Stomach (tissue), 8 donors: ENCODE measurements at regions not wholly inside any gene's neighbourhood (a gene's known extent, or its start where the extent isn't known, plus 50 kb on each side); places are given as distances from the start of the nearest gene placed in this dataset.

Experiments
- DNase-seq, 2 donors: peaks; one replicate each; pipeline versions ENCODE4 v3.0.0 to v3.0.0-alpha.2; 2013 to 2019
- H3K27ac ChIP-seq, 5 donors: fragments of 200-600 bp in 4 of 5; sonication (generic) in 4 of 5; one replicate each; pipeline ENCODE4 v1.5.1; 2013 to 2019; ENCODE audit warnings: mild to moderate bottlenecking in 1 of 5, moderate library complexity in 1 of 5
- H3K27me3 ChIP-seq, 3 donors: fragments of 200-600 bp; sonication (generic); one replicate each; pipeline ENCODE4 v1.5.1; 2017 to 2019; ENCODE audit warnings: mixed run types in 1 of 3
- H3K36me3 ChIP-seq, 4 donors: fragments of 200-600 bp; sonication (generic); 1 replicate in 3 of 4; 2 replicates in 1 of 4; pipeline ENCODE4 v1.5.1; 2016 to 2019
- H3K4me1 ChIP-seq, 4 donors: fragments of 200-600 bp; sonication (generic); one replicate each; pipeline ENCODE4 v1.5.1; 2016 to 2019
- H3K4me3 ChIP-seq, 4 donors: fragments of 200-600 bp; sonication (generic) in 3 of 4; one replicate each; pipeline ENCODE4 v1.5.1; 2016 to 2019; ENCODE audit warnings: mild to moderate bottlenecking in 1 of 4
- H3K9me3 ChIP-seq, 4 donors: fragments of 200-600 bp; sonication (generic); one replicate each; pipeline ENCODE4 v1.5.1; 2016 to 2019
- EP300 ChIP-seq: sonication (generic); formaldehyde crosslinking; IDR thresholded peaks from one replicate; pipeline ENCODE4 v1.6.1; 2017; ENCODE audit warnings: antibody characterized with exemption
- POLR2A ChIP-seq, 4 donors: fragments of 450-650 bp; IDR thresholded peaks; one replicate each; pipeline ENCODE4 v1.6.1; 2016; ENCODE audit warnings: antibody characterized with exemption in 4 of 4, control low read depth in 2 of 4, mild to moderate bottlenecking in 1 of 4, moderate library complexity in 1 of 4
- POLR2AphosphoS5 ChIP-seq, 3 donors: sonication (generic); formaldehyde crosslinking; IDR thresholded peaks; one replicate each; pipeline ENCODE4 v1.6.1; 2016; ENCODE audit warnings: antibody characterized with exemption in 3 of 3
- WGBS, 5 donors: extraction: QIAGEN DNeasy Blood & Tissue Kit in 3 of 5; methylation state at CpG; one replicate each; pipeline versions ENCODE4 v1.1.5 to v1.1.7; 2013 to 2018; 5-methylcytosine and 5-hydroxymethylcytosine counted together
- intact Hi-C: fragments of 100-400 bp; cut with DNase I; formaldehyde crosslinking; loops from one replicate; pipeline ENCODE4 v1.15.1; 2023; ENCODE audit warnings: low total_unique reads
- TF ChIP-seq, protein P1 (sequence below), 7 experiments: fragments of 450-650 bp in 4 of 7; fragments of 200-600 bp in 3 of 7; sonication (generic) in 3 of 7; IDR thresholded peaks; one replicate each; pipeline ENCODE4 v1.5.1; 2016 to 2019; ENCODE audit warnings: antibody characterized with exemption in 7 of 7, control low read depth in 2 of 7, mild to moderate bottlenecking in 1 of 7
- donor health status: healthy with polysubstance abuse.
- donor health status: Bipolar disorder and iron deficiency.
- donor health status: healthy.

DNA sequence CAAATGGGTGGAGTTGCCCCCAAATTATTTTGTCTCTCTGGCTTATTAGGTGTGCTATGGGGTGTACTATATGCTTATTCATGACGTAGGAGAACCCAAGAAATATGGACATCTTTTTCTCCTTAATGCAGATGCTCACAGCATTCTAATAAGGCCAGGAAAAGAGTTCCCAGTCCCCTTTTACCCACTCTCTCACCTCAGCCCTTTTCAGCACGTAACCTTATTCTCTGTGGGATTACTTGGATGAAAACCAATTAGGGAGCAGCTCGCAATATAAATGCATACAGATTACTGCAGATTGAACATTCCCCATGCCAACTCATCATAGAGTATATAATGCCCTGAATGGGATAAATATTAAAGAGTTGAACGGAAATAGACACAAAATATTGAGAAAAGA lies 891.2 kb upstream of the POU3F3 start:
- H3K27me3 ChIP-seq, result no peaks in the 10 kb centered on the region
- intact Hi-C loops, result no loop called here
- H3K4me1 ChIP-seq, result no peaks in the 10 kb centered on the region
- no peak for DNase-seq
- H3K27ac ChIP-seq, result no peak overlapping the region
- no peak for TF ChIP-seq POLR2A (IDR thresholded peaks at IDR 0.05)
- TF ChIP-seq, protein P1, sequence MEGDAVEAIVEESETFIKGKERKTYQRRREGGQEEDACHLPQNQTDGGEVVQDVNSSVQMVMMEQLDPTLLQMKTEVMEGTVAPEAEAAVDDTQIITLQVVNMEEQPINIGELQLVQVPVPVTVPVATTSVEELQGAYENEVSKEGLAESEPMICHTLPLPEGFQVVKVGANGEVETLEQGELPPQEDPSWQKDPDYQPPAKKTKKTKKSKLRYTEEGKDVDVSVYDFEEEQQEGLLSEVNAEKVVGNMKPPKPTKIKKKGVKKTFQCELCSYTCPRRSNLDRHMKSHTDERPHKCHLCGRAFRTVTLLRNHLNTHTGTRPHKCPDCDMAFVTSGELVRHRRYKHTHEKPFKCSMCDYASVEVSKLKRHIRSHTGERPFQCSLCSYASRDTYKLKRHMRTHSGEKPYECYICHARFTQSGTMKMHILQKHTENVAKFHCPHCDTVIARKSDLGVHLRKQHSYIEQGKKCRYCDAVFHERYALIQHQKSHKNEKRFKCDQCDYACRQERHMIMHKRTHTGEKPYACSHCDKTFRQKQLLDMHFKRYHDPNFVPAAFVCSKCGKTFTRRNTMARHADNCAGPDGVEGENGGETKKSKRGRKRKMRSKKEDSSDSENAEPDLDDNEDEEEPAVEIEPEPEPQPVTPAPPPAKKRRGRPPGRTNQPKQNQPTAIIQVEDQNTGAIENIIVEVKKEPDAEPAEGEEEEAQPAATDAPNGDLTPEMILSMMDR (IDR thresholded peaks at IDR 0.05), result no peak
- TF ChIP-seq POLR2AphosphoS5 (IDR thresholded peaks at IDR 0.05), result no peak
- TF ChIP-seq EP300, result no peak
- H3K4me3 ChIP-seq, result no peak overlapping the region
- H3K36me3 ChIP-seq, result no peaks in the 10 kb centered on the region
- H3K9me3 ChIP-seq, result no peaks in the 10 kb centered on the region
- 77 to 87% (median 82%) methylated on average over 4 of the region's 4 CpGs for WGBS, 5 donors

DNA sequence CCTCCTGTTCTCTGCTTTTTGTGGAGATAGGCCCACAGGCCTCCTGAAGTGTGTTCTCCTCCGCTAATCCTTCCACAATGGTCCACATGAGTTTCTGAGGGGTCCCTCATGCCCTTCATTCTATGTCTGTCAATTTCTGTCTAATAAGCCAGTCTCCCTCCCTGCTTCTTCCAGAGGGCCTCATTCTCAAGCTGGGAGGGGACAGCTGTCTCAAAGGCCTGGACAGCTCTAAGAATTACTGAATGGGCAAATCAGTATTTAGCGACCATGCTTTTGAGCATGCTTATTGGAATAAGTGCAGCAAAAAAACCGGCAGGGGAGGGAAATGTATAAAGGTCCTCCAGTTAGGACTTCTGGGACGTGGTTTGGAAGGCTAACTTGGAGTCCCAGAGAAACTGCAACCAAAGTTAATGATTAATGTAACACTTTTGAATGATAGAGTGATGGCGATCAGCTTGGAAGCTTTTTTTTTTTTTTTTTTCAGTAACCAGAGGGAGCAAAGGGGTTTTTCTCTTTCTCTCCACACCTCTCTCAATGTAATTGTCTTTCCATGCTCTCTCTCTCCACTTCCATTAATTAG lies 890.7 kb upstream of the POU3F3 start:
- no peak for DNase-seq
- TF ChIP-seq EP300 (no peak), POLR2A (IDR thresholded peaks at IDR 0.05) (no peak), POLR2AphosphoS5 (IDR thresholded peaks at IDR 0.05) (no peak)
- TF ChIP-seq, protein P1 (IDR thresholded peaks at IDR 0.05), result no peak
- no peaks in the 10 kb centered on the region for H3K9me3 ChIP-seq
- no peak overlapping the region for H3K4me3 ChIP-seq
- 50 to 67% (median 59%) methylated on average over 5 of the region's 5 CpGs for WGBS, 5 donors
- H3K27me3 ChIP-seq, result no peaks in the 10 kb centered on the region
- no peaks in the 10 kb centered on the region for H3K4me1 ChIP-seq
- intact Hi-C loops, result no loop called here
- no peak overlapping the region for H3K27ac ChIP-seq
- no peaks in the 10 kb centered on the region for H3K36me3 ChIP-seq

DNA sequence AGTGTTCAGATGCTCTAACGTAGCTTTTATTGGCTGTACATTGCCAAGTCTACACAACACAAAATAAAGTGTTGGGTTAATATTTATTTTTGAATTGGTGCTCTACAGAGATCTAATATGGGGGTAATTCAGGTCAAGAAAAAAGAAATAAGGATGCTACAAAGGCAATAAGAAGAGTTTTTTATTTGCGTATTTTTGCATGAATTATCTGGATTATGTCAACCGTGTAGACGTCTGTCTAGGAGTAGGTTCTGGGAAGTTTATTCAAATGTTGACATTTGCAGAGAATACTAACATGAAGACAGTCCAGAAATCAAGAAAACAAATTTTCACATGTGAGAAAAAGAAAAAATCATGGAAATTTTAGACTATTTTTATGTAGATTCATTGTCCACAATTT lies 876.7 kb upstream of the POU3F3 start:
- Histone ChIP-seq H3K27ac (no peak overlapping the region), H3K4me3 (no peak overlapping the region), H3K9me3 (no peaks in the 10 kb centered on the region), H3K4me1 (no peaks in the 10 kb centered on the region), H3K27me3 (no peaks in the 10 kb centered on the region), H3K36me3 (no peaks in the 10 kb centered on the region)
- DNase-seq, result no peak
- WGBS, 5 donors, result 72 to 84% (median 76%) methylated on average over 4 of the region's 4 CpGs
- intact Hi-C loops, result no loop called here
- TF ChIP-seq POLR2A (IDR thresholded peaks at IDR 0.05) (no peak), EP300 (no peak), POLR2AphosphoS5 (IDR thresholded peaks at IDR 0.05) (no peak)
- TF ChIP-seq, protein P1 (IDR thresholded peaks at IDR 0.05), result no peak

- intact Hi-C loops, result no loop called here
- Histone ChIP-seq H3K4me1 (no peaks in the 10 kb centered on the region), H3K9me3 (no peaks in the 10 kb centered on the region), H3K27ac (no peak overlapping the region), H3K27me3 (no peaks in the 10 kb centered on the region), H3K4me3 (no peak overlapping the region), H3K36me3 (no peaks in the 10 kb centered on the region)
- TF ChIP-seq POLR2A (IDR thresholded peaks at IDR 0.05) (no peak), EP300 (no peak), POLR2AphosphoS5 (IDR thresholded peaks at IDR 0.05) (no peak)
- TF ChIP-seq, protein P1 (IDR thresholded peaks at IDR 0.05), result no peak
- DNase-seq, result no peak
Measured at GRCh38 chr2:103977668-103978067, 876.2 kb upstream of the POU3F3 start.
